Mammary epithelial cell (primary cell): ENCODE measurements at regions not wholly inside any gene's neighbourhood (a gene's known extent, or its start where the extent isn't known, plus 50 kb on each side); places are given as distances from the start of the nearest gene placed in this dataset.

Source experiments
- CTCF ChIP-seq, 2 donors: IDR thresholded peaks in 1 of 2; conservative IDR thresholded peaks in 1 of 2; 2 replicates each; pipeline ENCODE4 v1.5.1; 2011 to 2012; ENCODE audit warnings: inconsistent platforms in 2 of 2, low read length in 2 of 2, mild to moderate bottlenecking in 2 of 2, control low read depth in 1 of 2, low read depth in 1 of 2; ENCODE audit not compliant: insufficient read depth in 1 of 2; ENCODE audit errors: extremely low read depth in 1 of 2
- EZH2 ChIP-seq: IDR thresholded peaks from 2 replicates; pipeline ENCODE4 v1.6.1; 2012; ENCODE audit warnings: low read length, inconsistent platforms, borderline replicate concordance

GRCh38 chr6:102216232-102216631 lies 822.7 kb downstream of the GRIK2 start:
- no peak for TF ChIP-seq CTCF (conservative IDR thresholded peaks at IDR 0.05 in 1 of 2, IDR thresholded peaks at IDR 0.05 in 1 of 2; ENCODE audit: extremely low read depth in 1 of 2, insufficient read depth in 1 of 2, low read depth in 1 of 2, low read length in 2 of 2)
- no peak for TF ChIP-seq EZH2
